ENCODE measurements at regions not wholly inside any gene's neighbourhood (a gene's known extent, or its start where the extent isn't known, plus 50 kb on each side); places are given as distances from the start of the nearest gene placed in this dataset.
"Not testable (repeated sequence)": the region's sequence is repeated elsewhere in the genome, so short reads cannot be mapped to it uniquely, and the experiment has no call there.

DNA sequence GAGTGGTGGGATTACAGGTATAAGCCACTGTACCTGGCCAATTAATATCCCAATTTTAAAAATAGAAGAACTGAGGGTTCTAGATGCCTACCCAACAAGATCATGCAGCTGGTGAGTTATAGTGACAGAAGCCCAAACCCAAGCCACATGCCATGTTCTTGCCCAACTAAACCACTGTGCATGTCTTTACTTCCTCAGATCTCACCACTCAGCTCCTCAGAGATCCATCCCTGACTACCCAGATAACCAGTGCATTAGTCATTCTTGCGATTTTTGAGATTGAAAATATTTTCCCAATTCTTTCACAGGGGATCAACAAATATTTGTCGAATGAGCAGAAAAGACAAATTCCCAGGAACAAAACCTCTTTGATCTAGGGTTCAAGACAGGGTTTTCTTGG lies 303.1 kb downstream of the CBLN1 start:
- DNase-seq, result no peak

DNA sequence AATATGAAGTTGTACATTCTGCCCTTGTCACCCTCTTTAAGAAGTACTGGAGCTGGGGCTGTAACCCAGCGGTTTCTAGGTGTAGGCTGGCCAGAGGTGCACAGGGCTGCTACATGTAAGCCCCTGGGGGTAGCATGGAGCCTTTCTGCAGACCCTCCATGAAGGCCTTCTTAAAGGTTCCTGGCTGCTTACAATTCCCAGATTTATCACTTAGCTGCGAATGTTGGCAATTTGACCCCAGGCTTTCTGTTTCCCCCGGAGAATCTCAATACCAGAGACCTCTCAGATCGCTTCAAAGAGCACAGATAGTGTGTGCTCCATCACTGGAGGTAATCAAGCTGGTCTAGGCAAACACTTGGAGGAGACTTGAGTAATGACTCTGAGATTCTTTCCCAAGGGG lies 309.4 kb downstream of the CBLN1 start:
- DNase-seq, result no peak

DNA sequence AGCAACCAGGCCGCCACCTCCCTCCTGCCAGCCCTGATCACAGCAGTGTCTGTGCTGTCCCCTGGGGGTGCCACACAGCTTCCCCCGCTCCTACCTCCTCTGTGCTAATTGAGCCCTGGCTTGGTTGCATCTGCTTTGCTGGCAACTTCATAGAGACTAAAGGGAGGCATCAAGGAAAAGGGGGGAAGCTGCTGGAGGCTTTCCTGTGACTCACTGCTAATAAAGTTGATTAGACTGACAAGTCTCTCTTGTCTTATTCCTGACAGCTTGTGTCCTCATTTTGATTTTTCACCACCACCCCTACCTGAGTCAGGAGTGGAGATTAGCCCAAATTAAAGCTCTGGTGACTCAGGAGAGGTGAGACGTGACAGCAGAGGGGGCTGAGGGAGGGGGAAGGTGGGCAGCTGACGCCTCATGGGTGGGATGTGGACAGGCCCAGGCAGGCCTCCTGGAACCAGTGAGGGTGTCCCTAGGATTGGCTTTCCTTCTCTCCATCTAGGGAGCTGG lies 310.0 kb downstream of the CBLN1 start:
- DNase-seq, result no peak

DNA sequence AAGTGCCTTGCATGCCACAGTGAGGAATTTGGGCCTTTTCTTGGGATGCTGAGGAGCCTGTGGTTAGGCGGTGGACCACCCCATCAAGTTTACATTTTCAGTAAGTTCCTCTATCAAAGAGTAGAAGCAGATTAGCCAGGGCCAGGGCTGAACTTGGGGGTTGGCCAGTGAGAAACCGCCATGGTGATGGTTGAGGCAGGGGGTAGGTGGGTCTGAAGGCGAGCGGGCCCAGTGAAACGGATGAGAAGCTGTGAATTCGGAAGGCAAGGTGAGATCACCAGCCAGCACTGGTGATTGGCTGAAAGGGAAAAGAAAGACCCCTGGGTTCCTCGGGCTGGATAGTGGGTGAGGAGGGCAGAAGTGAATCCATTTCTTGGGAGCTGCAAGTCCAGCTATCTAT lies 311.4 kb downstream of the CBLN1 start:
- DNase-seq, result no peak

DNA sequence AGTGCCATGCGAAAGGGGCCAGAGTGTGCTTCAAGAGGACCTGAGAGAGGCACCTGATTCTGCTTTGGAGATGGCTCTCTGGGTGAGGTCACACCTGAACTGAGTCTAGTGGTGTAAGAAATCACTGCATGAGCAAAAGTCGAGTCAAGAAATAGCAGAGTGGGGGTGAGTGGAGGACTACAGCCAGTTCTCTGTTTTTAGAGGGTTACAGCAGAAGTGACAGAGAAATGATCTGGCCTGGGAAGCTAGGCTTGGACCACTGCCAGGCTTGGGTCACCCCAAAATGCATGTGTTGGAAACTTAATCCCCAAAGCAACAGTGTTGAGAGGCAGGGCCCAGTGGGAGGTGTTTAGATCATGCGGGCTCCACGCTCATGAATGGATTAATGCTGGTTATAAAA lies 312.0 kb downstream of the CBLN1 start:
- DNase-seq, result no peak

DNA sequence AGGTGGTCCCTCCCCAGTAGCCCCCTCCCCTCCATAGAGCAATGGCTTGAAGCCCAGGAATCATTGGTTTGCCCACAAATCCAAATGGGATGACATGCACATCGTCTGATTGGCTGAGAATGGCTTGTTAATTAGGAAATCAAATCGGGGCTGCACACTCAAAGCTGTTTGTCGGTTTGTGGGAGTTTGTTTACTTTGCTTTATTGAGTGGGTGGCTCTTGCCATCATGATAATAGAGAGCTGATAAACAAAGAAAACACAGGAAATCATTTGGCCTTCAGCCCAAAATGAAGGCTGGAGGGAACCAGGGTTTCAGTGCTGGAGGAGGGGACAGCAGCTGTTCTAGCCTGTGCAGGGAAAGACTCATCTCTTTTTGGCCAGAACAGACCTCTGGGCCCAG lies 316.3 kb downstream of the CBLN1 start:
- DNase-seq, result no peak

DNA sequence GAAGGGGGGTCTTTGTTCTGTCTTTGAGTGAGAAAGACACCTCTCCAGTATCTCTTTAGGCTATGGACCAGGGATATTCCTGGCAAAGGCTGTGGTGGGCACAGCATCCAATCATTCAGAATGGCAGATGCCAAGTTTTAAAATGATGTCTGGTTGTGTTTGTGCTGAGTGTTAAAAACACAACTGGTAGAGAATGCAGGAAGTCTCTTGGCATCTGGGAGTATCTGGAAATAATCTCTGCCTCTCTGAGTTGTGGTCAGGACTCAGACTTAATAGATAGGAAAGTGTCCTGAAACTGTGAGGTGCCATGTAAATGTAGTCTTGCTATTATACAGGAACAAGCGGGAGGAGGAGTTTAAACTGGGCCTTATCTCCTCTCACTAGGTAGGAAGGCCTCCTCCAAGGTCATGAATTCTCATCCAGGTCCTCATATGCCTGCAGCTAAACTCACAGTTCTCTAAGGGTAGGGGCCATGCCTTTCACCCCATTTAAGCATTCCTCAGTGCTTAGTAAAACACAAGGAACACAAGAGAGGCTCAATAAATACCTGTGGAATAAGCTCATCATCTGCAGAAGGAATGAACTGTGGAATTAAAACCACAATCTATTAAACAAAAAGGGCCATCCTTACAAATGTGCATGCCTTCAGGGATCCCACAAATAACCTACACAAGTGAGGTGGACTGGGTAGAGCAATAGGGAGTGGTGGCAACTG lies 317.6 kb downstream of the CBLN1 start:
- DNase-seq, result no peak

DNA sequence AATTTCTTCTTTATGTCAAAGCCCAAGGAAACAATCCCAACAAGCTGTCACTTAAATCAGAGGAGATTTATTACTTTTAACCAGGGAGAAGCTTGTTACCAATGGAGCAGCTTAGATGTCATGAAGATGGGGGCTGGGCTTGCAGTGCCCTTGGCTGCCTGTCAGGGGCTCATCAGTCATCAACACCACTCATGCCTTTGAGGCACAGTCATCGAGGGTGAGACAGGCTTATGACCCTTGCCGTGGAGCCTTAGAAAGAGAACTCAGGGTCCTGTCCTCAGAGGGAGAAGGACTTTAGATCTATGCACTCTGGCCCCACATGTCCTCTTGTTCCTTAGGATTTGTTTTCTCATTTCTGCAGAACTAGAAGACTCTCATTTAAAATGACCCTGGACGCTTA lies 318.3 kb downstream of the CBLN1 start:
- no peak for DNase-seq

DNA sequence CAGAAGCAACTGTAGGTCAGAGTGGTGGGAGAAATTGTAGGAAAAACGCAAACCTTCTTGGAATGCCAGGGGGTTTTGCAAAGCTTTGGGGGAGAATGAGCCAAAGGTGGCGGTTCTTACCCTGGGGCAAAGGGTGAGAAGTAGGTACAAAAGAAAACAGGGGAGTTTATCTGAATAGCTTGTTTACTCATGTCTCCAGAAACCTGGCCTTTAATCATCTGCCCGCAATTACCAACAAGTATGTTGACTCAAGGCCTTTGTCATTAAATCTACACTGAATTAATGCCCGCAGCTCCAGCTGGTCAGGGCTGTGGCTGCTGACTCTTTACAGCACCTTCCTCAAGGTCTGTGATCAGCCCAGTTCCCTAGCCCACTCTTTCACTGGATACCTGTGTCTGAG lies 320.1 kb downstream of the CBLN1 start:
- no peak for DNase-seq

DNA sequence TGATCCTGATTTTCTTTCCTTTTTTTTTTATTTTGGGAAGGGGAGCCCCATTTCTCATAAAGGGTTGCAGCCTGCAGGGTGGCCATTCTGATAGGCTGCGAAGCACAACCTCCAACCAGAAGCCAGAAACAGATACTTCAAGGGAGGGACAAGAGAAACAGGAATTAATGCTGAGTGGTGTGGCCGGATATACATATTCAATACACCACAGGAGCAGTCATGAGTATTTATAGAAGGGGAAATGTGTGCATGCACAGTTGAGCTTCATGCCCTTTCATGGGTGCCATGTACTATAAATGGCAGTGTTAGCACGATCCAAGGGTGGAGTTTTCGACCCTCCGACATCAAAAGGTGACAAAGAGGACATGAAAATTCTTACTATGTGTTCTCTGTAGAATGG lies 320.8 kb downstream of the CBLN1 start:
- no peak for DNase-seq

DNA sequence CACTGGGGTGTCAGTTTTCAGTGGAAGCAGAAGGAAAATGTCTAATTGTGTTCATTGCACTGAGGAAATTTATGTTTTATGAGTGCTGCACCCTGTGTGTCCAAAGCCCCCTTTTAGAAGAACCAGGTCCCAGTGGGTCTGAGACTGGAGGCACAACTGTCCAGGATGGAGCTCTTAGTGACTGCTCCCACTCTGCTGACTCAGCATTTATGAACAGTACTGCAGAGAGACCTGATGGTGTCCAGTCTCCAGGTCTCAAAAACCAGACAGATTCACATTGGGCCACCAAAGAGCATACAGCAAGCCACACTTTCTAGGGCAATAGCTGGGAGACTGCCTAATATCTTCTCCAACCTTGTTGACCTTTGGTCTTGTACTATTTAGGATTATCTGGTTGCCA lies 321.9 kb downstream of the CBLN1 start:
- no peak for DNase-seq

DNA sequence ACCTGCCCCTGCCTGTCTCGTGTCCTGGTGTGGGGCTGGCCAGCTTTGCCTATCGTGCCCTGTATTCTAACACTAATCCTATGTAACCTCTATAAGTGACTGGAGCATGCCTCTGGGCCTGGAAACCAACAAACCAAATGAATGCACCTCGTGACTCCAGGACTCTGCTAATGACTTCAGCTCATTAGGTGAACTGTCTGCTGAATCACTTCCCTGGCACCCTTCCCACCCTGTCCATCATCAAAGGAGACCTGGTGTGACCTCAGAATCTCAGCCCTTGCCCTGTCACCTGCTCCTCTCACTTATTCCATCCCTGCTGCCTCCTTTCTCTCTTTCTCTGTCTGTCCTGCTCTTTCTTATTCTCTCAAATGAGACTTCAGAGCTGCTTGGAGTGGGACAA lies 322.4 kb downstream of the CBLN1 start:
- DNase-seq, result no peak

DNA sequence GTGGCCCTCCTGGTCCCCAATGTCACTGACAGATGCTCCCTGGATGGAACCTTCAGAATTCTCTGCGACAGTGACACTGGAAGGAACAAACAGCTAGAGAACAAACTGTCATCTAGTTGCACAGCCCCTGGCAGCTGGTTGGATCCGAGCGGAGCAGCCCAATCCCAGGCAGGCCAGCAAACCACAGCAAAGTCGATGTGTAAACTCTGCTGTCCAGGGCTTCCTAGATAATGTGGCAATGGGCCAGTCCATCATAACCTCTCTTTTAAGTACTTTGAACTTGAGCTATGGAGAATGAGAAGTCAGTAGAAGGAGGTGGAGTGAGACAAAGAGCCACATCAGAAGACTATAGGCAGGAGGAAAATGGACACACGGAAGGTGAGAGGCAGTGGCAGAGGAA lies 323.0 kb downstream of the CBLN1 start:
- no peak for DNase-seq

DNA sequence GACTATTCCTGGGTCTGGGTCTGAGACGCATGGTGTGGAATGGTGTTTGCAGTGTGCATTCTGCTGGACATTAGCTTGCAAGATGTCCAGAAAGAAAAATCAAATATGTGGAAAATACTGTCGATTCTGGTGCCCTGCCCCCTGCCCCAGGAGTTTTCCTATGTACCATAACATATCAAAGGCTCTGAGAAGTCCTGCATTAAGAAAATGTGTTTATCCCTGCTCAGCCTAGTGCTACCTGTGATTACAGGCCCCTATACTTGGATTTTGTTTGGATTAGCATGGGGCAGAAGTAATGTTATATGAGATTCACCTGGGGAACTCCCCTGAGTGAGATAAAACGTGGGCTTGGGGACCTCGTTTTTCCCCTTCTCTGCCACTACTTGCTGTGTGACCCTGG lies 325.0 kb downstream of the CBLN1 start:
- DNase-seq, result no peak

DNA sequence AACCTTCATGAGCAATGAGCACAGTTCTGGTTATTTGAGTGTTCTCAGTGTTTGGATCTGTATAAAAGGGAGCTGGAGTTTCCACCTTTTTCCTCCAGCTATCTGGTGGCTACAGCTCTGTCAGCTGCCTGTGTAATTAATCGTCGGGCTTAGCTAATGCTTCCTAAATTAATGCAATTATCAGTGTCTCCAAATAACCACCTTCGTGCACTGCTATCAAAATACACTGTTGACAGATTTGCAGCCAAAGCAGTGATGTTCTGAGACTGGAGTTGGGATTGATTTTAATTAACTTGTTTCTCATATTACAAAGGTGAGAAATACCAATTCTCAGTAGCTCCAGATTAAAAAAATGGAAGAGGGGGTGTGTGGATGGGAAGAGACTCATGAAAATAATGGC lies 325.8 kb downstream of the CBLN1 start:
- DNase-seq, result no peak

DNA sequence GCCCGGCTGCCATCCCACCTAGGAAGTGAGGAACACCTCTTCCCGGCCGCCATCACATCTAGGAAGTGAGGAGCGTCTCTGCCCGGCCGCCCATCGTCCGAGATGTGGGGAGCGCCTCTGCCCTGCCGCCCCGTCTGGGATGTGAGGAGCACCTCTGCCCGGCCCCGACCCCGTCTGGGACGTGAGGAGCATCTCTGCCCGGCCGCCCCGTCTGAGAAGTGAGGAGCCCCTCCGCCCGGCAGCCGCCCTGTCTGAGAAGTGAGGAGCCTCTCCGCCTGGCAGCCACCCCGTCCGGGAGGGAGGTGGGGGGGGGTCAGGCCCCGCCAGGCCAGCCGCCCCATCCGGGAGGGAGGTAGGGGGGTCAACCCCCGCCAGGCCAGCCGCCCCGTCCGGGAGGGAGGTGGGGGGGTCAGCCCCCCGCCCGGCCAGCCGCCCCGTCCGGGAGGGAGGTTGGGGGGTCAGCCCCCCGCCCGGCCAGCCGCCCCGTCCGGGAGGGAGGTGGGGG lies 330.0 kb downstream of the CBLN1 start:
- not testable (repeated sequence) for DNase-seq

DNA sequence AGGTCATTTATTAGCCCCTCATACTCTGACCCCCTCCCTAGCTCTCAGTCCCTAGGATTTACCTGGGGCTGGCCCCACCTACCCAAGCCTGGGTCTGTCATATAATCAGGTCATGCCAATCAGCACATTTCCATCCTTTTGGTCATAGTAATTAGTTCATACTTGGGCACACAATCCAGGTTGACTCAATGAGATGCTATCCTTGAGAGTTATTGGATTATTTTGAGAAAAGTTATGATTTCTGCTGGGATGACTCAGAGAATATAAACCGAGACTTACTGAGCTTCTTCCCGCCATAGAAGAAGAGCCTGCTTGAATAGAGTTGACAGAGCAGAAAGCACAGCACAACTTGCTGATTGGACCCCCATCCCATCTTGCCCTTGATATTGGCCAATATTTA lies 331.5 kb downstream of the CBLN1 start:
- DNase-seq, result no peak

DNA sequence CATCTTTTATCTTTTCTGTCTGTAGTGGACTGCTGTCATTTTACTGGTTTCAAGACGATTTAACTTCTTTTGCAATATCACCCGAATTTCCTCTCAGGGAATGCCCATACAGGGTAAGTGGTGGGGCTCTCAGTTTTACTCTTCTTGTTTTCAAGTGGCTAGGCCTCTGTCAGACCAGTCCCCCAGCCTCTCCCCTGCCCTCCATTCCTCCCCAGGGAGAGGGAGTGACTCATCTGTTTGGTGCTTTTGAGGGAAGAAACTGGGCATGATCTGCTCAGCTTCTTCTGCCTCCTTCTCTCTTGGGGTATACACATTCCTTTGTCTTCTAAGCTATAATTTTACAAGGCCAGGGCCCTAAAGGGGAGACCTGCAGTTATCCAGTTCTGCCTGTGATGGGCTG lies 332.0 kb downstream of the CBLN1 start:
- DNase-seq, result no peak

DNA sequence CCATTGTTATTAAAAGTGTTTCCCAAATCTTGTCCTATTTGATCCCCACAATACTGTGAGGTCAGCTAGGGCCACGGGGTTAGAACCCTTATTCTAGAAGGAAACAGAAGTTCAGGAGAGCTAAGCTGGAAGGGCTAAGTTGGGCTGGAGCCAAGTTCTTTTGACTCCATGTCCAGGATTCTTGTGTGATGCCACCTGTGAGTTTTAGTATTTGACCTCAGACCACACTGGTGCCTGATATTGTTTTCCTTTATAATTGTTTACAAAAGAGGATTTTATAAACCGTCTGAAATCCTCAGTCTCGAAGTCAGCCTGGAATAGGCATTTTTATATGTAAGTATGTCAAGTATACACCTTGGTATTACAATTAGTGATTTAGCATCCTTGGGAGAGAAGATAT lies 332.7 kb downstream of the CBLN1 start:
- no peak for DNase-seq

DNA sequence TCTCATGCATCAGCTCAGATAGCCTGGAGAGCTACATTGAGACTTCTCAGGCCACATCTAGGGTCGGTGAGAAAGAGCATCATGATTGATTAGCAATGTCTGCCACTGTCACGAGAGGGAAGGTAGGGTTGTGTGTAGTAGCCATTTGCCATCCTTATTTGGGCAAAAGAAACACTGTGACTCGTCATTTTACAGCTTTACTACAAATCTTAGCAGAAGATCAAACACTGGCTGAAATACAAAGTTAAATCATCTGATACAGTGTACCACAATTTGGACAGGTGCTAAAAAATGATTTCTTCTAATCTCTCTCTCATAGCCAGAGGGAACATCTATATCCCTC lies 334.3 kb downstream of the CBLN1 start:
- DNase-seq, result no peak

DNA sequence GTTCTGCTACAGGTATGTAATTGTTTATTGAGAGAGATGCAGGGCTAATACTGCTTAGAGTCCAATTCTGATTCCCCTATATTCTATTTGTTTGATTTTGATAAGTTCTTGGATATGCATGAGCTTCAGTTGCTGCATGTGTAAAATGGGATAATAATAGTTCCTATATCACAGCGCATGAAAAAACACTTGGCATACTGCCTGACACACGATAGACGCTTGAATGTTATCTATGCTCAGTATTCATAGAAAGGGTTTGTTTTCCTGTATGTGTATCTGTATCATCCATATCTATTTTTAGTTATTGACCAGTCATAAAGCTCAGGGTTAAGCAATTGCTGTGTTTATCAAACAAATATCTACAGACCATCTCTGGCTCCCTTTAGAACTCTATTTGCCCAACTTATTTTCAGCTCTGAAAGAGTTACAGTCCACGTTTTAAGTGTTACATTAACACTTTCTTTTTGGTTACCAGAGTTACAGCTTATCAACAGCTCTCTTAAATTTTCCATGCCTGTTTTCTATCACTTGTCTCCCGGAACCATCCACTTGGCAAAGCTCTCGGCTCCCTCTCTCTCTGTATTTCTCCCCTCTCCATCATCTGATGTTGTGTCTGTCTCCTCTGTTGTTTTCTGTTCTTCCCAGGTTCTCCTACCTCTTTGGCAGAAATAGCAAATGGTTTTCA lies 334.8 kb downstream of the CBLN1 start:
- DNase-seq, result no peak

DNA sequence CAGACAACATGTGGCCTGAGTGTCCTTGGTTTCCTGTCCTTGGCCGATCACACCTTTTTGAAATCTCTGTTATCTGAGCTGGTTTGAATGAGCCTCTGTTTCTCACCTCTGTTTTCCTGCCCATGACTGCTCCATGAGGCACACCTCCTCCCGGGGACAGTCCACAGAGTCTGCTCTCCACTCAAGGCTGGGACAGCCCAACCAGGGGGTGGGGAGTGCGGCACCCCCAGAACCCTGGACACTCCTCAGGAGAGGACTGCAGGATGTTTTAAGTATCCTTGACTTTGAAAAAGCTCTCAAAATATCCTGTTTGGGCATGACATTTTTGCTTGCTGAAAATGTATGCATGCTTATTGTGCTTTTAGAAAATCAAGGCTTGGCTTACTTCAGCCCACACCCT lies 333.0 kb upstream of the N4BP1 start:
- DNase-seq, result no peak

DNA sequence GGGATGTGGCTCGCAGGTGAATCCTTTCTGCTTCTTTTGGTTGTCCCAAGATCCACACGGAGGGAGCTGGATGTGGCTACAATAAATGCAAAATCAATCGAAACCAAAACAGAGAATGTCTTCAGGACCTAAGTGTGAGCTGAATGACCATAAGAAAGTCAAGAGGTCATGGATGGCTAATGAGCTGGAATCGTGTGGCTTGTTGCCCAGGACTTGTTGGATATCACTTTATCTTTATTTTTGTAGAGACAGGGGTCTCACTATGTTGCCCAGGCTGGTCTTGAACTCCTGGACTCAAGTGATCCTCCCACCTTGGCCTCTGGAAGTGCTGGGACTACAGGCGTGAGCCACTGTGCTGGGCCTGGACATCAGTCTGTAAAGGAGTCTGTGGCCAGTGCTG lies 326.8 kb upstream of the N4BP1 start:
- DNase-seq, result no peak

DNA sequence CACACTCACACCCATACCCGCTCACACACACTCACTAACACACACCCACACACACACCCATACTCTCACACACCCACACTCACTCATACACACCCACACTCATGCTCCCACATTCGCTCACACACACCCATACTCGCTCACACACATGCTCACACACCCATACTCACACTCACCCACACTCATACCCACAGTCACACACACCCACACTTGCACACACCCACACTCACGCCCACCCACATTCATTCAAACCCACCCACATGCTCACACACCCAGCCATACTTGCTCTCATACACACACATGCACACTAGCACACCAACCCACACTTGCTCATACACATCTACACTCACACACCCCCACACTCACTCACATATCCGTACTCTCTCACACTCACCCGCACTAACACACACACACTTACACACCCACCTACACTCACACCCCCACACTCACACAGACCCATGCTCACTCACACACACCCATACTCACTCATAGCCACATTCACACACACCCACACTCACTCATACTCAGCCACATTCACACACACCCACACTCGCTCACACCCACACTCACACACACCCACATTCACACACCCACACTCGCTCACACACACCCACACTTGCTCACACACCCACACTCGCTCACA lies 322.4 kb upstream of the N4BP1 start:
- no peak for DNase-seq

Data from stimulated activated CD4-positive, alpha-beta T cell treated with anti-CD3 and anti-CD28 coated beads, Interleukin-4, amount 100 ng/mL, for 4 hours (primary cell).